Endodermal cell (in vitro differentiated cells): ENCODE measurements at regions not wholly inside any gene's neighbourhood (a gene's known extent, or its start where the extent isn't known, plus 50 kb on each side); places are given as distances from the start of the nearest gene placed in this dataset.

Source experiments
- DNase-seq: peaks from one replicate; pipeline ENCODE4 v3.0.0-alpha.2; 2017
- H3K27ac ChIP-seq: 2 replicates; pipeline ENCODE4 v1.5.1; 2013; ENCODE audit warnings: mild to moderate bottlenecking, low read depth, low read length, moderate library complexity
- H3K27me3 ChIP-seq: 2 replicates; pipeline ENCODE4 v1.6.1; 2013; ENCODE audit warnings: mild to moderate bottlenecking, low read length, moderate library complexity; ENCODE audit not compliant: insufficient read depth, control insufficient read depth, poor library complexity, severe bottlenecking
- H3K36me3 ChIP-seq: 2 replicates; pipeline ENCODE4 v1.7.0; 2013; ENCODE audit warnings: mild to moderate bottlenecking, low read length, moderate library complexity; ENCODE audit not compliant: control insufficient read depth, insufficient read depth
- H3K4me1 ChIP-seq: one replicate; pipeline ENCODE4 v1.7.0; 2013; ENCODE audit warnings: low read length; ENCODE audit not compliant: control insufficient read depth, insufficient read depth
- H3K4me3 ChIP-seq: 2 replicates; pipeline ENCODE4 v1.5.1; 2013; ENCODE audit warnings: mild to moderate bottlenecking, low read length, moderate library complexity
- H3K9ac ChIP-seq: 2 replicates; pipeline ENCODE4 v1.6.1; 2013; ENCODE audit warnings: mild to moderate bottlenecking, low read length, moderate library complexity; ENCODE audit not compliant: poor library complexity, severe bottlenecking; ENCODE audit errors: extremely low read depth
- H3K9me3 ChIP-seq: 2 replicates; pipeline ENCODE4 v1.6.1; 2013; ENCODE audit warnings: mild to moderate bottlenecking, low read length, moderate library complexity; ENCODE audit not compliant: control insufficient read depth
- H3K27ac Mint-ChIP-seq: 2 replicates; pipeline ENCODE4 v1.8.0; 2020; ENCODE audit warnings: mixed read lengths
- H3K27me3 Mint-ChIP-seq: 2 replicates; pipeline ENCODE4 v1.8.0; 2021; ENCODE audit warnings: mild to moderate bottlenecking, mixed read lengths; ENCODE audit not compliant: insufficient read depth
- H3K36me3 Mint-ChIP-seq: 2 replicates; pipeline ENCODE4 v1.8.0; 2020; ENCODE audit warnings: low read depth, mixed read lengths
- H3K4me1 Mint-ChIP-seq: 2 replicates; pipeline ENCODE4 v1.8.0; 2020; ENCODE audit warnings: mixed read lengths
- H3K4me3 Mint-ChIP-seq: 2 replicates; pipeline ENCODE4 v1.8.0; 2020; ENCODE audit warnings: mild to moderate bottlenecking, moderate library complexity, mixed read lengths
- H3K9me3 Mint-ChIP-seq: 2 replicates; pipeline ENCODE4 v1.8.0; 2020; ENCODE audit warnings: mild to moderate bottlenecking, mixed read lengths
- WGBS, 2 experiments: methylation state at CpG; one replicate each; pipeline versions ENCODE4 v1.1.5 to v1.1.7; 2013; ENCODE audit warnings: missing lambda C conversion rate in 2 of 2, mixed read lengths in 1 of 2; ENCODE audit not compliant: insufficient coverage in 1 of 2, insufficient read length in 1 of 2; 5-methylcytosine and 5-hydroxymethylcytosine counted together
- TF ChIP-seq, protein P1 (sequence below): fragments of 200-600 bp; sonication (generic); conservative IDR thresholded peaks from 2 replicates; pipeline ENCODE4 v1.5.0; 2021; ENCODE audit warnings: antibody characterized with exemption, mild to moderate bottlenecking

DNA sequence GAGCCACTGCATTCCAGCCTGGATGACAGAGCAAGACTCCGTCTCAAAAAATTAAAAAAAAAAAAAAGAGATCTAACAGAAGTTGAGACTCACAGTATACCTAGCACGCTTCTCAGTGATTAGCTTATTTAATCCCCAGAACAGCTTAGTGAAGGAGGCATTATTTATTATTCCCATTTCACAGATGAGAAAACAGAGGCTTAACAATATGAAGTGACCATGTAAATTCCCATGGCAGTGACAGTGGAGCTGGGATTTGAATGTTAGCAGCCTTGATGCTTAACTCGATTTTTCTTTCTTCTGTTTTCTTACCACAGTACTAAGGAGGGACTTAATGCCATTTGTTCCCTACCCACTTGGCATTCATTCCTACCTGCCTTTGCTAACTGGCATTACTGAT lies 89.9 kb upstream of the ZNF217 start:
- Histone ChIP-seq H3K36me3 (no peaks in the 10 kb centered on the region), H3K4me1 (no peaks in the 10 kb centered on the region), H3K9ac (no peak overlapping the region), H3K4me3 (no peak overlapping the region), H3K27ac (no peak overlapping the region), H3K27me3 (no peaks in the 10 kb centered on the region), H3K9me3 (no peaks in the 10 kb centered on the region)
- TF ChIP-seq, protein P1, sequence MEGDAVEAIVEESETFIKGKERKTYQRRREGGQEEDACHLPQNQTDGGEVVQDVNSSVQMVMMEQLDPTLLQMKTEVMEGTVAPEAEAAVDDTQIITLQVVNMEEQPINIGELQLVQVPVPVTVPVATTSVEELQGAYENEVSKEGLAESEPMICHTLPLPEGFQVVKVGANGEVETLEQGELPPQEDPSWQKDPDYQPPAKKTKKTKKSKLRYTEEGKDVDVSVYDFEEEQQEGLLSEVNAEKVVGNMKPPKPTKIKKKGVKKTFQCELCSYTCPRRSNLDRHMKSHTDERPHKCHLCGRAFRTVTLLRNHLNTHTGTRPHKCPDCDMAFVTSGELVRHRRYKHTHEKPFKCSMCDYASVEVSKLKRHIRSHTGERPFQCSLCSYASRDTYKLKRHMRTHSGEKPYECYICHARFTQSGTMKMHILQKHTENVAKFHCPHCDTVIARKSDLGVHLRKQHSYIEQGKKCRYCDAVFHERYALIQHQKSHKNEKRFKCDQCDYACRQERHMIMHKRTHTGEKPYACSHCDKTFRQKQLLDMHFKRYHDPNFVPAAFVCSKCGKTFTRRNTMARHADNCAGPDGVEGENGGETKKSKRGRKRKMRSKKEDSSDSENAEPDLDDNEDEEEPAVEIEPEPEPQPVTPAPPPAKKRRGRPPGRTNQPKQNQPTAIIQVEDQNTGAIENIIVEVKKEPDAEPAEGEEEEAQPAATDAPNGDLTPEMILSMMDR: no peak
- no peak overlapping the region for H3K27ac Mint-ChIP-seq
- no peak for DNase-seq
- no peaks in the 10 kb centered on the region for H3K27me3 Mint-ChIP-seq
- no peaks in the 10 kb centered on the region for H3K9me3 Mint-ChIP-seq
- H3K4me1 Mint-ChIP-seq: peaks cover 22% of the 10 kb centered on the region
- no peak overlapping the region for H3K4me3 Mint-ChIP-seq
- H3K36me3 Mint-ChIP-seq: no peaks in the 10 kb centered on the region
- WGBS, 2 experiments: 94 to 95% methylated on average over 2 to 3 of the region's 3 CpGs

DNA sequence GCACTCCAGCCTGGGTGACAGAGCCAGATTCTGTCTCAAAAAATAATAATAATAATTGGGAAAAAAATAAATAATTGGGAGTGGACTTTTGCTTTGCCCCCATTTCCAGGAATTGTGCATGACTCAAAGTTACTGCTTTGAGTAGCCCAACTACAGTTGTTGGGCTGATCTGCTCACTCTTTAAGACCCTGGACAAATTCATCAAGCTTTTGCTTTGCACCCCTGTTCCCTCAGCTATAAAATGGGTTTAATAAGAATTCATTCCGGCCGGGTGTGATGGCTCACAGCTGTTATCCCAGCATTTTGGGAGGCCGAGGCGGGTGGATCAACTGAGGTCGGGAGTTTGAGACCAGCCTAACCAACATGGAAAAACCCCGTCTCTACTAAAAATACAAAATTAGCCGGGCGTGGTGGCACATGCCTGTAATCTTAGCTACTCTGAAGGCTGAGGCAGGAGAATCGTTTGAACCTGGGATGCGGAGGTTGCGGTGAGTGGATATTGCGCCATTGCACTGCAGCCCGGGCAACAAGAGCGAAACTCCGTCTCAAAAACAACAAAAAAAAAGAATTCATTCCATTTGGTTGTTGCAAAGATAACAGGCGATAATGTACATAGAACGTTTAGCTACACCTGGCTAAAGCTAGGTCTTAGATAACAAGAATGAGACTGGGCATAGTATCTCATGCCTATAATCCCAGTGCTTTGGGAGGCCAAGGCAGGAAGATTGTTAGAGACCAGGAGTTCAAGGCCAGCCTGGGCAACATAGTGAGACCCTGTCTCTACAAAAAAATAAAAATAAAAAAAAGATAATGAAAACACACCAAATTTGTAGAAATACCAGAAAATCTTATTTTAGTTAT lies 87.9 kb upstream of the ZNF217 start:
- TF ChIP-seq, protein P1: no peak
- Mint-ChIP-seq H3K9me3 (no peaks in the 10 kb centered on the region), H3K4me1 (peaks cover 34% of the 10 kb centered on the region), H3K36me3 (no peaks in the 10 kb centered on the region), H3K27ac (no peak overlapping the region), H3K27me3 (no peaks in the 10 kb centered on the region), H3K4me3 (no peak overlapping the region)
- H3K27me3 ChIP-seq: no peaks in the 10 kb centered on the region
- no peaks in the 10 kb centered on the region for H3K36me3 ChIP-seq
- WGBS, 2 experiments: 90% methylated on average over 17 of the region's 17 CpGs
- H3K4me1 ChIP-seq: peaks cover 10% of the 10 kb centered on the region
- H3K9ac ChIP-seq: no peak overlapping the region
- H3K4me3 ChIP-seq: no peak overlapping the region
- no peaks in the 10 kb centered on the region for H3K9me3 ChIP-seq
- DNase-seq: no peak
- H3K27ac ChIP-seq: no peak overlapping the region

DNA sequence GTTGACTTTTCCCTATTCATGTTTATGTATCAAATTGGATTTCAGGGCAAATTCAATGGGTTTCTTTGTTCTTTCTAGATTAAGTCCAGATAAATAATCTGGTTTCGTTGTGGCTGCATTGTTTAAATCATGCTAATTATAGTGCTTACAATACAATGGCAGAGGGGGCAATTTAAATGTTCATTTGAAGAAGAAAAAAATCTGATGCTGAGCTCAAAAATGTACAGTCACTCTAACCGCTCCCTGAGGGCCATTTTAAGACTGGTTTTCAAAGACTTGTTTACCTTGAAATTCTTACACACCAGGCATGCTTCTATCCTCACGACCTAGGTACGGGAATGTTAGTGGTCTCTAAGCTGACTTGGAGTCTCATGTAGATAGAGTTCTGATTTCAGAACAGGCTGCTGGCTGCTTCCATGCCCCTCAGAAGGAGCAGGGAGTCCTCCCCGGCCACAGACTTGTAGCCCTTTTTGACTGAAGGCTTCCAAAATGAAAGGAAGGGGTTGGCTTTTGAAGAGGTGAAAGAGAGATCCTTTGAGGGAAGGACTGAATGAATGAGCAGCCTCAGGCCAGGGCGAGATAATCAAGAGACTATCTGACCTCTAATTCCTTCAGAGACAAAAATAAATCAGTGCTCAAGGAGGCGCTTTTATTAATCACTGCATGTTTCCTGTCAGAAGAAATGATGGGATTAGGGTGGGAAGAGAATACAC lies 86.1 kb upstream of the ZNF217 start:
- H3K4me3 Mint-ChIP-seq: peak overlapping the region; percentile 5
- Histone ChIP-seq H3K4me3 (peak overlapping the region; percentile 50), H3K27ac (peak overlapping the region; percentile 80), H3K27me3 (no peaks in the 10 kb centered on the region), H3K4me1 (peaks cover 10% of the 10 kb centered on the region), H3K9me3 (no peaks in the 10 kb centered on the region), H3K36me3 (no peaks in the 10 kb centered on the region), H3K9ac (peak overlapping the region; percentile 62)
- no peaks in the 10 kb centered on the region for H3K27me3 Mint-ChIP-seq
- H3K36me3 Mint-ChIP-seq: no peaks in the 10 kb centered on the region
- WGBS, 2 experiments: 51 to 76% methylated on average over 3 to 7 of the region's 7 CpGs
- peaks cover 29% of the 10 kb centered on the region for H3K4me1 Mint-ChIP-seq
- peak overlapping the region; percentile 92 for H3K27ac Mint-ChIP-seq
- TF ChIP-seq, protein P1: no peak
- no peaks in the 10 kb centered on the region for H3K9me3 Mint-ChIP-seq
- peak; percentile 57 for DNase-seq
